Fibroblast of villous mesenchyme (primary cell): ENCODE measurements at regions not wholly inside any gene's neighbourhood (a gene's known extent, or its start where the extent isn't known, plus 50 kb on each side); places are given as distances from the start of the nearest gene placed in this dataset.

Experiments used
- DNase-seq: peaks from one replicate; pipeline ENCODE4 v3.0.0-alpha.2; 2010; ENCODE audit warnings: low read depth
- H3K4me3 ChIP-seq: 2 replicates; pipeline ENCODE4 v1.5.1; 2011; ENCODE audit warnings: low read depth, mild to moderate bottlenecking, low read length
- CTCF ChIP-seq: IDR thresholded peaks from 2 replicates; pipeline ENCODE4 v1.5.1; 2012; ENCODE audit warnings: low read depth, mild to moderate bottlenecking, low read length; ENCODE audit not compliant: insufficient read depth

- H3K4me3 ChIP-seq, result no peak overlapping the region
- peak; percentile 49 for TF ChIP-seq CTCF
- DNase-seq, result peak; percentile 14
These were observed 66.0 kb upstream of the PHOX2B start for GRCh38 chr4:41814565-41814964.

GRCh38 chr4:41806807-41807206, 58.3 kb upstream of the PHOX2B start:
- no peak overlapping the region for H3K4me3 ChIP-seq
- no peak for TF ChIP-seq CTCF
- no peak for DNase-seq

- no peak for TF ChIP-seq CTCF
- H3K4me3 ChIP-seq, result no peak overlapping the region
- no peak for DNase-seq
These were observed 54.1 kb upstream of the PHOX2B start for GRCh38 chr4:41802590-41802989.

GRCh38 chr4:41799126-41799525, 50.6 kb upstream of the PHOX2B start:
- TF ChIP-seq CTCF, result no peak
- H3K4me3 ChIP-seq, result no peak overlapping the region
- no peak for DNase-seq
